Thoracic aorta (tissue), 2 donors: ENCODE measurements at regions not wholly inside any gene's neighbourhood (a gene's known extent, or its start where the extent isn't known, plus 50 kb on each side); places are given as distances from the start of the nearest gene placed in this dataset.
A peak's percentile ranks its signal among the peaks of the same experiment; 100 is the strongest.
"Not testable (repeated sequence)": the region's sequence is repeated elsewhere in the genome, so short reads cannot be mapped to it uniquely, and the experiment has no call there.

ENCODE experiments used
- ATAC-seq: fragments of 150-250 bp; one replicate; pipeline ENCODE4 v1.8.0; 2017; ENCODE audit warnings: low read depth; ENCODE audit not compliant: insufficient number of reproducible peaks, low FRiP score
- DNase-seq: peaks from one replicate; pipeline ENCODE4 v3.0.0-alpha.2; 2020; ENCODE audit warnings: low spot score
- H3K27ac ChIP-seq, 2 donors: fragments of 200-600 bp; sonication (generic); 1 replicate in 1 of 2; 2 replicates in 1 of 2; pipeline ENCODE4 v1.5.1; 2016; ENCODE audit warnings: mild to moderate bottlenecking in 2 of 2, moderate library complexity in 2 of 2
- H3K27me3 ChIP-seq: fragments of 200-600 bp; sonication (generic); replicated peaks from 2 replicates; pipeline ENCODE4 v1.6.0; 2016; ENCODE audit warnings: mild to moderate bottlenecking; ENCODE audit not compliant: insufficient read depth
- H3K36me3 ChIP-seq: fragments of 200-600 bp; sonication (generic); one replicate; pipeline ENCODE4 v1.5.1; 2016
- H3K4me1 ChIP-seq, 2 donors: fragments of 200-600 bp; sonication (generic); 1 replicate in 1 of 2; 2 replicates in 1 of 2; pipeline versions ENCODE4 v1.5.1 to v1.6.0; 2016; ENCODE audit warnings: low read depth in 2 of 2, mild to moderate bottlenecking in 1 of 2; ENCODE audit not compliant: control insufficient read depth in 1 of 2
- H3K4me3 ChIP-seq: fragments of 200-600 bp; sonication (generic); 2 replicates; pipeline ENCODE4 v1.5.1; 2016; ENCODE audit warnings: mild to moderate bottlenecking
- H3K9me3 ChIP-seq: fragments of 200-600 bp; sonication (generic); 2 replicates; pipeline ENCODE4 v1.5.1; 2016
- CTCF ChIP-seq: fragments of 200-600 bp; sonication (generic); IDR thresholded peaks from one replicate; pipeline ENCODE4 v1.5.1; 2019; ENCODE audit warnings: antibody characterized with exemption

GRCh38 chr12:105595440-105595839 lies 264.9 kb downstream of the C12orf75 start:
- TF ChIP-seq CTCF, result no peak
- H3K4me3 ChIP-seq, result no peak overlapping the region
- no peak for ATAC-seq
- no peaks in the 10 kb centered on the region for H3K36me3 ChIP-seq
- no peaks in the 10 kb centered on the region for H3K9me3 ChIP-seq
- H3K27me3 ChIP-seq, result no peaks in the 10 kb centered on the region
- H3K4me1 ChIP-seq, result no peaks in the 10 kb centered on the region
- no peak overlapping the region for H3K27ac ChIP-seq
- no peak for DNase-seq

- H3K27me3 ChIP-seq, result no peaks in the 10 kb centered on the region
- DNase-seq (no peak), ATAC-seq (no peak)
- H3K27ac ChIP-seq, result no peak overlapping the region
- H3K9me3 ChIP-seq, result no peaks in the 10 kb centered on the region
- H3K4me1 ChIP-seq, result peaks cover 6 to 12% of the 10 kb centered on the region in 2 donors
- H3K36me3 ChIP-seq, result no peaks in the 10 kb centered on the region
- no peak overlapping the region for H3K4me3 ChIP-seq
- no peak for TF ChIP-seq CTCF
These were observed 266.2 kb downstream of the C12orf75 start for GRCh38 chr12:105596731-105597130.

GRCh38 chr12:105598031-105598430 lies 267.5 kb downstream of the C12orf75 start:
- Histone ChIP-seq H3K9me3 (no peaks in the 10 kb centered on the region), H3K4me1 (peaks cover 6 to 19% of the 10 kb centered on the region in 2 donors), H3K27me3 (no peaks in the 10 kb centered on the region), H3K36me3 (no peaks in the 10 kb centered on the region), H3K27ac (no peak overlapping the region), H3K4me3 (no peak overlapping the region)
- ATAC-seq (no peak), DNase-seq (no peak)
- no peak for TF ChIP-seq CTCF

- Histone ChIP-seq H3K4me3 (no peak overlapping the region), H3K27me3 (no peaks in the 10 kb centered on the region), H3K27ac (peak overlapping the region in 1 of 2 donors; percentile 37), H3K36me3 (no peaks in the 10 kb centered on the region), H3K4me1 (peaks cover 6 to 19% of the 10 kb centered on the region in 2 donors), H3K9me3 (no peaks in the 10 kb centered on the region)
- DNase-seq (no peak), ATAC-seq (no peak)
- TF ChIP-seq CTCF, result no peak
These were observed 270.5 kb downstream of the C12orf75 start for GRCh38 chr12:105600911-105601545.

GRCh38 chr12:105602312-105602711 lies 271.8 kb downstream of the C12orf75 start:
- not testable (repeated sequence) for DNase-seq, H3K9me3 ChIP-seq, ATAC-seq, H3K36me3 ChIP-seq, H3K4me3 ChIP-seq, H3K27me3 ChIP-seq
- H3K27ac ChIP-seq, result peak overlapping the region in 1 of 2 donors; percentile 37
- peaks cover 6 to 19% of the 10 kb centered on the region in 2 donors for H3K4me1 ChIP-seq

GRCh38 chr12:105604281-105604680 lies 273.8 kb downstream of the C12orf75 start:
- H3K4me3 ChIP-seq, H3K9me3 ChIP-seq, H3K27ac ChIP-seq, H3K27me3 ChIP-seq, ATAC-seq, DNase-seq, H3K36me3 ChIP-seq: not testable (repeated sequence)
- peaks cover 6 to 19% of the 10 kb centered on the region in 2 donors for H3K4me1 ChIP-seq

GRCh38 chr12:105606613-105607012 lies 276.1 kb downstream of the C12orf75 start:
- H3K27ac ChIP-seq, DNase-seq, ATAC-seq, H3K4me3 ChIP-seq, H3K9me3 ChIP-seq, H3K27me3 ChIP-seq, H3K36me3 ChIP-seq: not testable (repeated sequence)
- H3K4me1 ChIP-seq, result peaks cover 4 to 13% of the 10 kb centered on the region in 2 donors

GRCh38 chr12:105609001-105609400 lies 278.5 kb downstream of the C12orf75 start:
- ATAC-seq, H3K27me3 ChIP-seq: not testable (repeated sequence)

More at GRCh38 chr12:105609001-105609400, 278.5 kb downstream of the C12orf75 start:
- H3K27ac ChIP-seq, H3K9me3 ChIP-seq, H3K4me1 ChIP-seq, DNase-seq, H3K4me3 ChIP-seq, H3K36me3 ChIP-seq: not testable (repeated sequence)
